ENCODE measurements at regions not wholly inside any gene's neighbourhood (a gene's known extent, or its start where the extent isn't known, plus 50 kb on each side); places are given as distances from the start of the nearest gene placed in this dataset.
"Not testable (repeated sequence)": the region's sequence is repeated elsewhere in the genome, so short reads cannot be mapped to it uniquely, and the experiment has no call there.

- TF ChIP-seq POLR2A (IDR thresholded peaks at IDR 0.05) (no peak), CTCF (IDR thresholded peaks at IDR 0.05) (no peak)
- 32% methylated on average over 5 of the region's 5 CpGs for WGBS (ENCODE audit: insufficient coverage, low coverage, low lambda C conversion rate, missing lambda C conversion rate)
These were observed 61.2 kb upstream of the HBS1L start for GRCh38 chr6:135115834-135116233.

GRCh38 chr6:135115411-135115810, 60.8 kb upstream of the HBS1L start:
- ATAC-seq (no peak), DNase-seq (no peak)
- WGBS (ENCODE audit: insufficient coverage, low coverage, low lambda C conversion rate, missing lambda C conversion rate): 86% methylated on average over 2 of the region's 2 CpGs
- Histone ChIP-seq H3K4me3 (no peak overlapping the region), H3K4me1 (peaks cover 0 to 13% (median 0%) of the 10 kb centered on the region in 4 donors), H3K36me3 (no peaks in the 10 kb centered on the region), H3K9me3 (no peaks in the 10 kb centered on the region), H3K27me3 (no peaks in the 10 kb centered on the region), H3K27ac (no peak overlapping the region)
- TF ChIP-seq CTCF (IDR thresholded peaks at IDR 0.05) (no peak), POLR2A (IDR thresholded peaks at IDR 0.05) (no peak)
- intact Hi-C loops (cut with DNase I): no loop called here

More at GRCh38 chr6:135115834-135116233, 61.2 kb upstream of the HBS1L start:
- DNase-seq: no peak
- H3K27ac ChIP-seq: no peak overlapping the region
- no peaks in the 10 kb centered on the region for H3K9me3 ChIP-seq
- no peaks in the 10 kb centered on the region for H3K27me3 ChIP-seq
- peak in 2 of 4 donors; percentile 35 to 61 for ATAC-seq
- H3K4me3 ChIP-seq: no peak overlapping the region
- H3K4me1 ChIP-seq: peaks cover 0 to 13% (median 0%) of the 10 kb centered on the region in 4 donors
- H3K36me3 ChIP-seq: no peaks in the 10 kb centered on the region
- intact Hi-C loops (cut with DNase I): no loop called here

- 83% methylated on average over 11 of the region's 11 CpGs for WGBS (ENCODE audit: insufficient coverage, low coverage, low lambda C conversion rate, missing lambda C conversion rate)
- DNase-seq (no peak), ATAC-seq (no peak)
- H3K36me3 ChIP-seq: no peaks in the 10 kb centered on the region
- no peak overlapping the region for H3K4me3 ChIP-seq
- no peaks in the 10 kb centered on the region for H3K27me3 ChIP-seq
- no peak for TF ChIP-seq POLR2A (IDR thresholded peaks at IDR 0.05)
- no peak for TF ChIP-seq CTCF (IDR thresholded peaks at IDR 0.05)
- H3K27ac ChIP-seq: no peak overlapping the region
- intact Hi-C loops (cut with DNase I): no loop called here
- no peaks in the 10 kb centered on the region for H3K9me3 ChIP-seq
- peaks cover 0 to 13% (median 0%) of the 10 kb centered on the region in 4 donors for H3K4me1 ChIP-seq
These were observed 59.9 kb upstream of the HBS1L start for GRCh38 chr6:135114355-135115145.

DNA sequence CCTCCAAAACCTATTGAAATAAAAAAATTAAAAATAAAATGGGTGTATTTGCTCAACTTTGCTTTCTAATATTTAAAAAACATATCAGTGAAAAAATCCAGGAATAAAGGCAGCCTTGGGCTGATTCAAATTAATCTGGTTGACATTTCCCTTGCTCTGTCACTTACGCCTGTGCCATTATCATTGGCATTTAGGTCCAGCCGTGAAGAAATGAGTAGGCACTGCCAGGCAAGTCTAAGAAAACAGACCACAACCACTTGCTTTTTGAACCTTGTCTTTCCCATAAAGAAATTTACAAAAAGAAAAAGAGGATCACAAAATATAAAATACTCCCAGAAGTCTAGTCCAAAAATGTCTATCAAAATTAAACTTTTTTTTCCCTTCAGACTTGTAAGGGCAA, 59.2 kb upstream of the HBS1L start:
- TF ChIP-seq CTCF (IDR thresholded peaks at IDR 0.05): no peak
- no peak for TF ChIP-seq POLR2A (IDR thresholded peaks at IDR 0.05)
- ATAC-seq (no peak), DNase-seq (no peak)
- Histone ChIP-seq H3K27me3 (no peaks in the 10 kb centered on the region), H3K4me1 (peaks cover 0 to 13% (median 0%) of the 10 kb centered on the region in 4 donors), H3K36me3 (no peaks in the 10 kb centered on the region), H3K27ac (no peak overlapping the region), H3K9me3 (no peaks in the 10 kb centered on the region), H3K4me3 (no peak overlapping the region)
- intact Hi-C loops (cut with DNase I): no loop called here
- 87% methylated on average over 2 of the region's 2 CpGs for WGBS (ENCODE audit: insufficient coverage, low coverage, low lambda C conversion rate, missing lambda C conversion rate)

DNA sequence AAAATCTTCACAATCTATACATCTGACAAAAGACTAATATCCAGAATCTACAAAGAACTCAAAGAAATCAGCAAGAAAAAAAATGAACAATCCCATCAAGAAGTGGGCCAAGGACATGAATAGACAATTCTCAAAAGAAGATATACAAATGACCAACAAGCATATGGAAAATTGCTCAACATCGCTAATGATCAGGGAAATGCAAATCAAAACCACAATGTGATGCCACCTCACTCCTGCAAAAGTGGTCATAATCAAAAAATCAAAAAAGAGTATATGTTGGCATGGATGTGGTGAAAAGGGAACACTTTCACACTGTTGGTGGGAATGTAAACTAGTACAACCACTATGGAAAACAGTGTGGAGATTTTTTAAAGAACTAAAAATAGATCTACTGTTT, 58.3 kb upstream of the HBS1L start:
- H3K36me3 ChIP-seq; H3K27ac ChIP-seq; H3K4me3 ChIP-seq; H3K9me3 ChIP-seq; ATAC-seq; H3K27me3 ChIP-seq; intact Hi-C loops (cut with DNase I); DNase-seq: not testable (repeated sequence)
- peaks cover 0 to 10% (median 0%) of the 10 kb centered on the region in 4 donors for H3K4me1 ChIP-seq
- 88% methylated on average over 1 of the region's 1 CpG for WGBS (ENCODE audit: insufficient coverage, low coverage, low lambda C conversion rate, missing lambda C conversion rate)

GRCh38 chr6:135110261-135110781, 55.7 kb upstream of the HBS1L start:
- ATAC-seq; H3K9me3 ChIP-seq; intact Hi-C loops (cut with DNase I); DNase-seq; H3K36me3 ChIP-seq; H3K4me1 ChIP-seq; H3K27me3 ChIP-seq; H3K27ac ChIP-seq; H3K4me3 ChIP-seq: not testable (repeated sequence)
- WGBS (ENCODE audit: insufficient coverage, low coverage, low lambda C conversion rate, missing lambda C conversion rate): 56% methylated on average over 5 of the region's 7 CpGs

All from right lobe of liver (tissue), 6 donors.